ENCODE measurements at regions not wholly inside any gene's neighbourhood (a gene's known extent, or its start where the extent isn't known, plus 50 kb on each side); places are given as distances from the start of the nearest gene placed in this dataset.
"Not testable (repeated sequence)": the region's sequence is repeated elsewhere in the genome, so short reads cannot be mapped to it uniquely, and the experiment has no call there.

DNA sequence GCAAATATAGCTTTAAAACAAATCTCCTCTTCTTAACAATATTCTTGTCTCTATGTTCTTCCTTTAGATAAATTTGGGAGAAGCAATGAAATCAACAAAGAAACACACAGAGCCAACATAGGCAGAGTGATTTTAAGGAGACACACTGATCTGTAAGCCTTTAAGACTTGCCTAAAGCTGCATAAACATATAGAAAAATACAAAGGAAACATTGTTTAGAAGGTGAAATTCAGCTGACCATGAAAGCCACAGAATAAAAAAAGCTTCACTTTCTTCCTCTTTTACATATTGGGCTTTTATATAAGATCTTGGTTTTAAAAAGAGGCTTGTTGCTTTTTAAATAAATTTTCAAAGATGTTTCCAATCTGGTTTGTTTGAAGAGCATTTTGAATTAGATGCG is 1277.5 kb downstream of the EFNA5 start:
- Histone ChIP-seq H3K27ac (no peak overlapping the region), H3K36me3 (replicated peaks; ENCODE audit: insufficient read depth, low read depth) (no peaks in the 10 kb centered on the region), H3K9me2 (replicated peaks; ENCODE audit: insufficient read depth) (no peaks in the 10 kb centered on the region), H3K9me3 (ENCODE audit: low read depth) (no peaks in the 10 kb centered on the region), H2AFZ (no peak overlapping the region), H4K20me1 (ENCODE audit: insufficient read depth, poor library complexity, severe bottlenecking) (no peaks in the 10 kb centered on the region), H3K79me2 (no peaks in the 10 kb centered on the region), H3K4me3 (no peak overlapping the region), H3K4me1 (ENCODE audit: insufficient read depth) (no peaks in the 10 kb centered on the region), H3K4me2 (no peak overlapping the region), H3K27me3 (no peaks in the 10 kb centered on the region)
- WGBS (ENCODE audit: low lambda C conversion rate, missing lambda C conversion rate), result 95% methylated on average over 1 of the region's 1 CpG
- no peak for TF ChIP-seq EZH2phosphoT487 (IDR thresholded peaks at IDR 0.05; ENCODE audit: low read depth, severe bottlenecking, unreplicated experiment)
- no peak for DNase-seq (ENCODE audit: low spot score)

DNA sequence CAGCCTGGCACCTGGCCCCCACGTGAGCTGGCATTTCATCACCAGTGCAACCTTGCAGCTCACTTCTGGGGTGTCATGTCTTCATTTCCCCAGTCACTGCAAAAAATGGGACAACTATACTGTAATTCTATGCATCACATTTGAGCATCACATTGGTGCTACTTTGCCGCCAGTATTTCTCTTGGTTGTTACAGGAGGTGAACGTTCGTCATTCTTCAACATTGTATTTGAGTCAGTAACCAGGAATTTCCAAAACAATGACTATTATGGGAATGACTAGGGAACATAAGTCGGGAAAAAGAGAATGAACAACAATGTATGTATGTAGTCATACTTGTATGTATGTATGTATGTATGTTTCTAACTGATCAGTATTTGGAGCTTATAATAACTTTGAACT is 1278.0 kb downstream of the EFNA5 start:
- Histone ChIP-seq H4K20me1 (ENCODE audit: insufficient read depth, poor library complexity, severe bottlenecking) (no peaks in the 10 kb centered on the region), H3K9me3 (ENCODE audit: low read depth) (no peaks in the 10 kb centered on the region), H3K27ac (no peak overlapping the region), H3K4me3 (no peak overlapping the region), H3K4me1 (ENCODE audit: insufficient read depth) (no peaks in the 10 kb centered on the region), H3K4me2 (no peak overlapping the region), H2AFZ (no peak overlapping the region), H3K36me3 (replicated peaks; ENCODE audit: insufficient read depth, low read depth) (no peaks in the 10 kb centered on the region), H3K79me2 (no peaks in the 10 kb centered on the region), H3K9me2 (replicated peaks; ENCODE audit: insufficient read depth) (no peaks in the 10 kb centered on the region), H3K27me3 (no peaks in the 10 kb centered on the region)
- TF ChIP-seq EZH2 (IDR thresholded peaks at IDR 0.05; ENCODE audit: borderline replicate concordance), result no peak
- TF ChIP-seq, protein P1, sequence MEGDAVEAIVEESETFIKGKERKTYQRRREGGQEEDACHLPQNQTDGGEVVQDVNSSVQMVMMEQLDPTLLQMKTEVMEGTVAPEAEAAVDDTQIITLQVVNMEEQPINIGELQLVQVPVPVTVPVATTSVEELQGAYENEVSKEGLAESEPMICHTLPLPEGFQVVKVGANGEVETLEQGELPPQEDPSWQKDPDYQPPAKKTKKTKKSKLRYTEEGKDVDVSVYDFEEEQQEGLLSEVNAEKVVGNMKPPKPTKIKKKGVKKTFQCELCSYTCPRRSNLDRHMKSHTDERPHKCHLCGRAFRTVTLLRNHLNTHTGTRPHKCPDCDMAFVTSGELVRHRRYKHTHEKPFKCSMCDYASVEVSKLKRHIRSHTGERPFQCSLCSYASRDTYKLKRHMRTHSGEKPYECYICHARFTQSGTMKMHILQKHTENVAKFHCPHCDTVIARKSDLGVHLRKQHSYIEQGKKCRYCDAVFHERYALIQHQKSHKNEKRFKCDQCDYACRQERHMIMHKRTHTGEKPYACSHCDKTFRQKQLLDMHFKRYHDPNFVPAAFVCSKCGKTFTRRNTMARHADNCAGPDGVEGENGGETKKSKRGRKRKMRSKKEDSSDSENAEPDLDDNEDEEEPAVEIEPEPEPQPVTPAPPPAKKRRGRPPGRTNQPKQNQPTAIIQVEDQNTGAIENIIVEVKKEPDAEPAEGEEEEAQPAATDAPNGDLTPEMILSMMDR (IDR thresholded peaks at IDR 0.05; ENCODE audit: poor library complexity), result no peak
- TF ChIP-seq EZH2phosphoT487 (IDR thresholded peaks at IDR 0.05; ENCODE audit: low read depth, severe bottlenecking, unreplicated experiment), result no peak
- DNase-seq (ENCODE audit: low spot score), result no peak
- WGBS (ENCODE audit: low lambda C conversion rate, missing lambda C conversion rate), result 94% methylated on average over 5 of the region's 5 CpGs

DNA sequence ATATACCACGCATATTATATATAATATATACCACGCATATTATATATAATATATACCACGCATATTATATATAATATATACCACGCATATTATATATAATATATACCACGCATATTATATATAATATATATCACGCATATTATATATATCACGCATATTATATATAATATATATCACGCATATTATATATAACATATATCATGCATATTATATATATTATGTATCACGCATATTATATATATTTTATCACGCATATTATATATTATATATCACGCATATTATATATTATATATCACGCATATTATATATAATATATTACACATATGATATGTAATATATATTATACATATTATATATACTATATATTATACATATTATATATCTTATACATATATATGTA is 1283.0 kb downstream of the EFNA5 start:
- H3K4me1 ChIP-seq (ENCODE audit: insufficient read depth); H4K20me1 ChIP-seq (ENCODE audit: insufficient read depth, poor library complexity, severe bottlenecking); H2AFZ ChIP-seq; H3K79me2 ChIP-seq; H3K36me3 ChIP-seq (replicated peaks; ENCODE audit: insufficient read depth, low read depth); H3K4me2 ChIP-seq; H3K27me3 ChIP-seq; H3K27ac ChIP-seq; H3K9me2 ChIP-seq (replicated peaks; ENCODE audit: insufficient read depth); DNase-seq (ENCODE audit: low spot score); H3K9me3 ChIP-seq (ENCODE audit: low read depth); H3K4me3 ChIP-seq: not testable (repeated sequence)
- WGBS (ENCODE audit: low lambda C conversion rate, missing lambda C conversion rate), result 94% methylated on average over 9 of the region's 12 CpGs

DNA sequence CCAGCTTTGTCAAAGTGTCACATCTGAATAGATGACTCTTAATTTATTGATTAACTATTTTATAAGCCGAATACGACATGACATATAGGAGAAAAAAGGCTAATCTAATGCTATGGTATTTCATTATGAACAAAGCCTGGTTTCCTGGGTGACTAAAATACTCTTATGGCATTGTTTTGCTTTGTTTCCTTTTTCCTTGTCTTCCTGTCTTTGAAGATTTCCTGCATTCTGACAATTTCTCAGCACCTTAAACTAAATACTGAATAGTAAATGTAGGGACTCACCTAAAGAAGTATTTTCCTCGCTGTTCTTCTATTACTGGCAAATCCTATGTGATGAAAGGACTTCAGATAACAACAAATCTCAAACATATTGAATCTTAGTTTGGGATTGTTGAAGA is 1284.5 kb downstream of the EFNA5 start:
- H3K27ac ChIP-seq, result no peak overlapping the region
- H4K20me1 ChIP-seq (ENCODE audit: insufficient read depth, poor library complexity, severe bottlenecking), result no peaks in the 10 kb centered on the region
- DNase-seq (ENCODE audit: low spot score), result no peak
- no peaks in the 10 kb centered on the region for H3K27me3 ChIP-seq
- no peak overlapping the region for H3K4me2 ChIP-seq
- H2AFZ ChIP-seq, result no peak overlapping the region
- TF ChIP-seq EZH2 (IDR thresholded peaks at IDR 0.05; ENCODE audit: borderline replicate concordance), result no peak
- no peaks in the 10 kb centered on the region for H3K9me3 ChIP-seq (ENCODE audit: low read depth)
- H3K36me3 ChIP-seq (replicated peaks; ENCODE audit: insufficient read depth, low read depth), result no peaks in the 10 kb centered on the region
- H3K79me2 ChIP-seq, result no peaks in the 10 kb centered on the region
- H3K9me2 ChIP-seq (replicated peaks; ENCODE audit: insufficient read depth), result no peaks in the 10 kb centered on the region
- WGBS (ENCODE audit: low lambda C conversion rate, missing lambda C conversion rate), result 93% methylated on average over 3 of the region's 3 CpGs
- no peak overlapping the region for H3K4me3 ChIP-seq
- no peaks in the 10 kb centered on the region for H3K4me1 ChIP-seq (ENCODE audit: insufficient read depth)

DNA sequence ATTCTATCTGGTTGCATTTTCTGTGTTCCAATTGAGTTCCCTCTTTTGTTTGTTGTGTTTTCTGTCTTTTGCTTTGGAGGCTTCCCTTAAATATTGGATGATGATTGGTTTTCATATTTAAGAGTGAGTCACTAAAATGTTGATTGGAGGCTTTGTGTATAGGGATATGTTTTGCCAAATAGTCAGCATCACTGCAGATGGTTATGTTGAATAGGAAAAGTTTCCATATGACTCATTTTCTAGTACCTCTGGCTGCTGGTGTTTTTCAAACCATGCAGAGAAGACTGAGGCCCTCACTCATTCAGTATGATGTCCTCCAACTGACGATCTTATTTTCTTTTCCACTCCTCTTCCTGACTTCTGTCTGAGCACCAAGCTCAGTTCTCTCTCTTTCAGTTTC is 1290.0 kb downstream of the EFNA5 start:
- no peak for TF ChIP-seq EZH2phosphoT487 (IDR thresholded peaks at IDR 0.05; ENCODE audit: low read depth, severe bottlenecking, unreplicated experiment)
- TF ChIP-seq, protein P1 (IDR thresholded peaks at IDR 0.05; ENCODE audit: poor library complexity), result no peak
- TF ChIP-seq EZH2 (IDR thresholded peaks at IDR 0.05; ENCODE audit: borderline replicate concordance), result no peak
- 94% methylated on average over 1 of the region's 1 CpG for WGBS (ENCODE audit: low lambda C conversion rate, missing lambda C conversion rate)
- H3K27ac ChIP-seq, result no peak overlapping the region

More for the DNA sequence above, 1290.0 kb downstream of the EFNA5 start:
- Histone ChIP-seq H3K4me1 (ENCODE audit: insufficient read depth) (no peaks in the 10 kb centered on the region), H2AFZ (no peak overlapping the region), H3K79me2 (no peaks in the 10 kb centered on the region), H3K4me3 (no peak overlapping the region), H4K20me1 (ENCODE audit: insufficient read depth, poor library complexity, severe bottlenecking) (no peaks in the 10 kb centered on the region), H3K27me3 (no peaks in the 10 kb centered on the region), H3K9me3 (ENCODE audit: low read depth) (no peaks in the 10 kb centered on the region), H3K9me2 (replicated peaks; ENCODE audit: insufficient read depth) (no peaks in the 10 kb centered on the region), H3K4me2 (no peak overlapping the region), H3K36me3 (replicated peaks; ENCODE audit: insufficient read depth, low read depth) (no peaks in the 10 kb centered on the region)
- no peak for DNase-seq (ENCODE audit: low spot score)
